Hindlimb muscle (tissue), 1 donor: ENCODE measurements at regions not wholly inside any gene's neighbourhood (a gene's known extent, or its start where the extent isn't known, plus 50 kb on each side); places are given as distances from the start of the nearest gene placed in this dataset.
A peak's percentile ranks its signal among the peaks of the same experiment; 100 is the strongest.

ENCODE experiments used
- DNase-seq: peaks from one replicate; pipeline ENCODE4 v3.0.0-alpha.2; 2013

- DNase-seq: no peak
Observed at GRCh38 chr3:141418751-141419150, 50.4 kb downstream of the ZBTB38 start.

GRCh38 chr3:141419946-141420345 is 51.6 kb downstream of the ZBTB38 start:
- no peak for DNase-seq

GRCh38 chr3:141421186-141421585 is 52.9 kb downstream of the ZBTB38 start:
- no peak for DNase-seq

GRCh38 chr3:141421639-141422319 is 53.5 kb downstream of the ZBTB38 start:
- DNase-seq: no peak

- DNase-seq: no peak
Observed at GRCh38 chr3:141422961-141423582, 54.8 kb downstream of the ZBTB38 start.

GRCh38 chr3:141425523-141426233 is 57.4 kb downstream of the ZBTB38 start:
- DNase-seq: no peak

- peak; percentile 46 for DNase-seq
Observed at GRCh38 chr3:141426404-141427034, 58.2 kb downstream of the ZBTB38 start.

GRCh38 chr3:141427764-141428163 is 59.1 kb upstream of the RASA2 start:
- no peak for DNase-seq

GRCh38 chr3:141429371-141430035 is 57.3 kb upstream of the RASA2 start:
- DNase-seq: no peak

- DNase-seq: no peak
Observed at GRCh38 chr3:141430316-141430715, 56.5 kb upstream of the RASA2 start.

GRCh38 chr3:141431411-141432378 is 55.1 kb upstream of the RASA2 start:
- DNase-seq: no peak

GRCh38 chr3:141432904-141433303 is 53.9 kb upstream of the RASA2 start:
- no peak for DNase-seq

GRCh38 chr3:141434255-141434654 is 52.6 kb upstream of the RASA2 start:
- DNase-seq: no peak

- DNase-seq: no peak
Observed at GRCh38 chr3:141436180-141436579, 50.6 kb upstream of the RASA2 start.
